ENCODE measurements at regions not wholly inside any gene's neighbourhood (a gene's known extent, or its start where the extent isn't known, plus 50 kb on each side); places are given as distances from the start of the nearest gene placed in this dataset.
A peak's percentile ranks its signal among the peaks of the same experiment; 100 is the strongest.

- BruUV-seq (replicated peaks) = no TSS peak
- no peak overlapping the region for H3K4me2 ChIP-seq (ENCODE audit: low read depth, low read length)
- ATAC-seq (ENCODE audit: low read depth) = no peak
- H2AFZ ChIP-seq (replicated peaks; ENCODE audit: low read length, poor library complexity) = no peak overlapping the region
- H3K4ac ChIP-seq (ENCODE audit: low read depth, low read length) = peak overlapping the region; percentile 46; the same call in 1 of the 2 replicates
- H2BK20ac ChIP-seq (ENCODE audit: low read depth, low read length) = peak overlapping the region; percentile 53; the same call in 1 of the 2 replicates
- H4K8ac ChIP-seq (ENCODE audit: low read depth in 2 of 2, low read length in 2 of 2) = peak overlapping the region; percentile 40 to 66; a peak in 3 of 4 replicates
- H4K5ac ChIP-seq (ENCODE audit: low read depth, low read length) = peak overlapping the region; percentile 41; the same call in 1 of the 2 replicates
- H3K9ac ChIP-seq (ENCODE audit: low read depth, low read length) = no peak overlapping the region
- H2AK9ac ChIP-seq (replicated peaks; ENCODE audit: low read depth, low read length, poor library complexity) = no peak overlapping the region
- DNase-seq = no peak
- peak overlapping the region; percentile 37; the same call in 1 of the 2 replicates for H3K27ac ChIP-seq (ENCODE audit: insufficient read depth, low read length)
- intact Hi-C loops (cut with micrococcal nuclease) = no loop called here
- dilution Hi-C loops (cut with HindIII; ENCODE audit: low sequenced_read_pairs, unreplicated experiment) = no loop called here
- no peaks in the 10 kb centered on the region for H3K27me3 ChIP-seq (ENCODE audit: control insufficient read depth, insufficient read depth, low read length)
- peak overlapping the region; percentile 86 for H2BK5ac ChIP-seq (ENCODE audit: low read depth, low read length, poor library complexity, severe bottlenecking)
- H2BK120ac ChIP-seq (ENCODE audit: low read depth, low read length) = peak overlapping the region; percentile 25; the same call in 1 of the 2 replicates
- no peak overlapping the region for H3K4me3 ChIP-seq (ENCODE audit: insufficient read depth, low read depth, low read length)
- ChIA-PET POLR2A (ENCODE audit: unreplicated experiment) (no interaction called here), CTCF (interaction anchor here (0.7 kb wide), 1 partner anchor 14 kb away, joined by 3 read pairs; no protein-coding TSS in a partner anchor)
- peaks cover 3% of the 10 kb centered on the region; the same call in 1 of the 2 replicates for H3K4me1 ChIP-seq (ENCODE audit: control insufficient read depth, insufficient read depth, low read length)
- no peak overlapping the region; the same call in 1 of the 2 replicates for H3K56ac ChIP-seq (ENCODE audit: extremely low read depth, insufficient read depth, low read length)
- in situ Hi-C loops (cut with MboI; ENCODE audit: low sequenced_read_pairs) = no loop called here
- no peaks in the 10 kb centered on the region for H4K20me1 ChIP-seq (ENCODE audit: insufficient read depth, low read length)
- H3K14ac ChIP-seq (replicated peaks; ENCODE audit: low read depth, low read length) = no peak overlapping the region; the same call in 1 of the 2 replicates
- H3K36me3 ChIP-seq (ENCODE audit: control insufficient read depth, insufficient read depth, low read length) = no peaks in the 10 kb centered on the region
- no peaks in the 10 kb centered on the region for H3K9me3 ChIP-seq (ENCODE audit: control insufficient read depth, insufficient read depth, low read length)
- no peak overlapping the region for H3K23ac ChIP-seq (ENCODE audit: low read depth, low read length)
- H3K9me1 ChIP-seq (ENCODE audit: insufficient read depth, low read length) = no peaks in the 10 kb centered on the region
- no CpG with 5 or more reads among the region's 2 CpGs for WGBS, 2 experiments (ENCODE audit: extremely low coverage in 2 of 2, insufficient read length in 1 of 2)
- no peaks in the 10 kb centered on the region for H3K79me1 ChIP-seq (ENCODE audit: low read depth in 1 of 2, low read length in 2 of 2)
- H2BK15ac ChIP-seq (ENCODE audit: low read depth, low read length) = peak overlapping the region; percentile 74; the same call in 2 of the 3 replicates
- H4K91ac ChIP-seq (ENCODE audit: insufficient read depth, low read depth, low read length) = peak overlapping the region; percentile 31; the same call in 1 of the 2 replicates
- peak overlapping the region; percentile 75; the same call in 1 of the 2 replicates for H3K18ac ChIP-seq (ENCODE audit: low read depth, low read length)
- H2AK5ac ChIP-seq (ENCODE audit: low read depth, low read length) = peak overlapping the region; percentile 71; the same call in 1 of the 2 replicates
- TF ChIP-seq POLR2A (IDR thresholded peaks at IDR 0.05; ENCODE audit: low read depth, low read length) (no peak), SMC3 (IDR thresholded peaks at IDR 0.05; ENCODE audit: low read depth, low read length) (no peak), ELK1 (IDR thresholded peaks at IDR 0.05; ENCODE audit: borderline replicate concordance, low read depth, low read length) (no peak), RFX5 (IDR thresholded peaks at IDR 0.05; ENCODE audit: low read depth, low read length) (no peak), MXI1 (IDR thresholded peaks at IDR 0.05; ENCODE audit: borderline replicate concordance, low read depth, low read length) (no peak), CEBPB (IDR thresholded peaks at IDR 0.05; ENCODE audit: low read depth, low read length) (no peak), BHLHE40 (IDR thresholded peaks at IDR 0.05; ENCODE audit: low read depth, low read length) (no peak), NFE2L2 (IDR thresholded peaks at IDR 0.05; ENCODE audit: low read depth, low read length) (no peak), MAZ (IDR thresholded peaks at IDR 0.05; ENCODE audit: borderline replicate concordance, low read depth, low read length) (no peak), RAD21 (IDR thresholded peaks at IDR 0.05; ENCODE audit: low read length) (no peak), MAFK (IDR thresholded peaks at IDR 0.05; ENCODE audit: low read depth, low read length) (no peak), CTCF (conservative IDR thresholded peaks at IDR 0.05; ENCODE audit: low read depth, low read length) (no peak), RCOR1 (IDR thresholded peaks at IDR 0.05; ENCODE audit: insufficient replicate concordance, low read length) (no peak), FOS (IDR thresholded peaks at IDR 0.05; ENCODE audit: low read depth, low read length) (no peak), CHD1 (IDR thresholded peaks at IDR 0.05; ENCODE audit: low read depth, low read length) (no peak)
These were observed 168.4 kb upstream of the THUMPD2 start for GRCh38 chr2:39947294-39948015.
